Spleen (tissue), 7 donors: ENCODE measurements at regions not wholly inside any gene's neighbourhood (a gene's known extent, or its start where the extent isn't known, plus 50 kb on each side); places are given as distances from the start of the nearest gene placed in this dataset.

Experiments used
- CTCF ChIP-seq, 11 experiments: fragments of 200-600 bp in 7 of 11; fragments of 450-650 bp in 4 of 11; sonication (generic) in 4 of 11; IDR thresholded peaks in 8 of 11; conservative IDR thresholded peaks in 3 of 11; 1 replicate in 7 of 11; 2 replicates in 4 of 11; pipeline versions ENCODE4 v1.4.0 to v1.8.0; 2016 to 2021; ENCODE audit warnings: antibody characterized with exemption in 11 of 11, inconsistent platforms in 4 of 11, mild to moderate bottlenecking in 1 of 11
- POLR2A ChIP-seq, 3 donors: fragments of 450-650 bp; IDR thresholded peaks; one replicate each; pipeline ENCODE4 v1.5.1; 2017; ENCODE audit warnings: antibody characterized with exemption in 3 of 3, mild to moderate bottlenecking in 1 of 3
- POLR2AphosphoS5 ChIP-seq, 3 donors: sonication (generic); formaldehyde crosslinking; IDR thresholded peaks; one replicate each; pipeline ENCODE4 v1.5.1; 2017; ENCODE audit warnings: antibody characterized with exemption in 3 of 3
- donor health status: DM: no; HTN: no; CAD: no; lungs with moderate emphysema.
- donor health status: DM: no; HTN: no; CAD: no.
- donor health status: DM: no; HTN: no; CAD: no.

- TF ChIP-seq CTCF (IDR thresholded peaks at IDR 0.05 in 8 of 11, conservative IDR thresholded peaks at IDR 0.05 in 3 of 11) (no peak), POLR2A (IDR thresholded peaks at IDR 0.05) (no peak), POLR2AphosphoS5 (IDR thresholded peaks at IDR 0.05) (no peak)
Measured at GRCh38 chr7:46315891-46316290, 394.8 kb upstream of the IGFBP3 start.
